Endothelial cell of umbilical vein (primary cell): ENCODE measurements at regions not wholly inside any gene's neighbourhood (a gene's known extent, or its start where the extent isn't known, plus 50 kb on each side); places are given as distances from the start of the nearest gene placed in this dataset.

ENCODE experiments used
- BruUV-seq: library from RNA; stranded (reverse); fragments of 400-500 nt; replicated peaks from 2 replicates; lab custom pipeline; 2021; lab: Mats Ljungman, UMichigan
- CTCF ChIA-PET: fragments of 300-600, 350-600 bp; sonication (Branson Sonifier 250); formaldehyde crosslinking; loops from one replicate; lab custom pipeline; 2021; ENCODE audit warnings: antibody characterized with exemption, inconsistent platforms; lab: Charles Lee
- POLR2A ChIA-PET: fragments of 300-600, 350-600 bp; sonication (Branson Sonifier 250); formaldehyde crosslinking; loops from one replicate; lab custom pipeline; 2021; ENCODE audit warnings: antibody characterized with exemption, inconsistent platforms; lab: Charles Lee
- DNase-seq: peaks from one replicate; pipeline ENCODE4 v3.0.0-alpha.2; 2011; ENCODE audit warnings: low read depth, low spot score
- FAIRE-seq: peaks from 2 replicates; lab custom pipeline; 2011; peaks lifted over from hg19 to GRCh38; lab: Jason Lieb, UNC
- H2AFZ ChIP-seq: 2 replicates; pipeline ENCODE4 v1.6.0; 2012; ENCODE audit warnings: low read depth, low read length, control low read depth, inconsistent platforms
- H3K27ac ChIP-seq: 2 replicates; pipeline ENCODE4 v1.5.1; 2011; ENCODE audit warnings: low read depth, mild to moderate bottlenecking, control low read depth, low read length, moderate library complexity; ENCODE audit not compliant: insufficient read depth
- H3K27me3 ChIP-seq, 2 experiments: 2 replicates each; pipeline versions ENCODE4 v1.6.0 to v1.6.1; 2011; ENCODE audit warnings: low read length in 2 of 2, mixed read lengths in 1 of 2; ENCODE audit not compliant: control insufficient read depth in 2 of 2, insufficient read depth in 2 of 2
- H3K36me3 ChIP-seq, 2 experiments: 2 replicates in 1 of 2; 3 replicates in 1 of 2; pipeline ENCODE4 v1.5.1; 2011; ENCODE audit warnings: low read length in 2 of 2, mild to moderate bottlenecking in 1 of 2, moderate library complexity in 1 of 2; ENCODE audit not compliant: control insufficient read depth in 2 of 2, insufficient read depth in 2 of 2; ENCODE audit errors: extremely low read depth in 1 of 2
- H3K4me1 ChIP-seq: 3 replicates; pipeline ENCODE4 v1.5.1; 2011; ENCODE audit warnings: mild to moderate bottlenecking, low read length; ENCODE audit not compliant: control insufficient read depth, insufficient read depth; ENCODE audit errors: extremely low read depth
- H3K4me2 ChIP-seq: 2 replicates; pipeline ENCODE4 v1.6.1; 2011; ENCODE audit warnings: low read length, control low read depth, mixed read lengths; ENCODE audit not compliant: insufficient read depth
- H3K4me3 ChIP-seq, 3 experiments: fragments of 200-600 bp in 1 of 3; sonication (generic), shearing (Covaris generic) in 1 of 3; replicated peaks in 1 of 3; 2 replicates each; pipeline ENCODE4 v1.5.1; 2011 to 2016; ENCODE audit warnings: control low read depth in 3 of 3, low read length in 3 of 3, mild to moderate bottlenecking in 2 of 3, inconsistent platforms in 1 of 3, low read depth in 1 of 3, moderate library complexity in 1 of 3; ENCODE audit not compliant: insufficient read depth in 1 of 3
- H3K79me2 ChIP-seq: 2 replicates; pipeline ENCODE4 v1.6.0; 2012; ENCODE audit warnings: low read length, inconsistent platforms; ENCODE audit not compliant: control insufficient read depth, insufficient read depth
- H3K9ac ChIP-seq: replicated peaks from 2 replicates; pipeline ENCODE3; 2011; ENCODE audit warnings: low read length, control low read depth; ENCODE audit not compliant: insufficient read depth; ENCODE audit errors: extremely low read depth
- H3K9me1 ChIP-seq: replicated peaks from 3 replicates; pipeline ENCODE4 v1.6.0; 2011; ENCODE audit warnings: mild to moderate bottlenecking, low read length; ENCODE audit not compliant: control insufficient read depth, insufficient read depth; ENCODE audit errors: extremely low read depth
- H3K9me3 ChIP-seq: replicated peaks from 2 replicates; pipeline ENCODE4 v1.5.1; 2012; ENCODE audit warnings: low read length, inconsistent platforms; ENCODE audit not compliant: control insufficient read depth, insufficient read depth
- H4K20me1 ChIP-seq: replicated peaks from 2 replicates; pipeline ENCODE3; 2011; ENCODE audit warnings: mild to moderate bottlenecking, low read length; ENCODE audit not compliant: control insufficient read depth, insufficient read depth; ENCODE audit errors: extremely low read depth
- CTCF ChIP-seq, 2 donors: IDR thresholded peaks; 1 replicate in 1 of 2; 2 replicates in 1 of 2; pipeline ENCODE4 v1.5.1; 2011; ENCODE audit warnings: low read length in 2 of 2, mild to moderate bottlenecking in 2 of 2, moderate library complexity in 2 of 2, control low read depth in 1 of 2, inconsistent platforms in 1 of 2, low read depth in 1 of 2; ENCODE audit not compliant: insufficient read depth in 1 of 2; ENCODE audit errors: extremely low read depth in 1 of 2
- EZH2 ChIP-seq: IDR thresholded peaks from 2 replicates; pipeline ENCODE4 v1.6.1; 2012; ENCODE audit warnings: borderline replicate concordance, low read depth, mild to moderate bottlenecking, moderate library complexity, low read length, inconsistent platforms; ENCODE audit not compliant: severe bottlenecking
- FOS ChIP-seq: IDR thresholded peaks from 2 replicates; pipeline ENCODE4 v1.6.1; 2011; ENCODE audit warnings: mild to moderate bottlenecking, low read length, moderate library complexity, borderline replicate concordance; ENCODE audit not compliant: insufficient read depth
- GATA2 ChIP-seq: IDR thresholded peaks from 2 replicates; pipeline ENCODE4 v1.7.0; 2011; ENCODE audit warnings: low read depth, mild to moderate bottlenecking, moderate library complexity, mixed read lengths, low read length; ENCODE audit not compliant: insufficient read length, insufficient read depth
- JUN ChIP-seq: IDR thresholded peaks from 2 replicates; pipeline ENCODE4 v1.6.1; 2011; ENCODE audit warnings: borderline replicate concordance, low read depth; ENCODE audit not compliant: insufficient read length, insufficient read depth
- MYC ChIP-seq: IDR thresholded peaks from one replicate; pipeline ENCODE4 v1.6.1; 2011; ENCODE audit warnings: mild to moderate bottlenecking, low read depth, low read length
- POLR2A ChIP-seq: IDR thresholded peaks from 2 replicates; pipeline ENCODE4 v1.6.1; 2012; ENCODE audit warnings: low read depth, mild to moderate bottlenecking, control low read depth, low read length
- POLR2AphosphoS5 ChIP-seq: IDR thresholded peaks from 2 replicates; pipeline ENCODE4 v1.6.1; 2012; ENCODE audit warnings: low read depth, mild to moderate bottlenecking, control low read depth, low read length, moderate library complexity; ENCODE audit not compliant: insufficient read depth
- dilution Hi-C: fragments of 300-500 bp; cut with MboI; formaldehyde crosslinking; loops from one replicate; pipeline ENCODE4 v1.15.0; 2019; ENCODE audit warnings: low sequenced_read_pairs; ENCODE audit not compliant: extremely low pct_ligation_motif_present
- intact Hi-C: fragments of 100-400 bp; cut with micrococcal nuclease; formaldehyde crosslinking; loops from one replicate; pipeline ENCODE4 v1.10.0; 2022
- TF ChIP-seq, protein P1 (sequence below): IDR thresholded peaks from 2 replicates; pipeline ENCODE4 v1.6.1; 2011; ENCODE audit not compliant: insufficient read depth, insufficient read length

GRCh38 chr13:37488726-37489125 is 109.8 kb downstream of the POSTN start:
- H3K4me3 ChIP-seq: no peak overlapping the region
- intact Hi-C loops: no loop called here
- BruUV-seq: no TSS peak
- DNase-seq (no peak), FAIRE-seq (no peak)
- no peaks in the 10 kb centered on the region for H3K4me1 ChIP-seq
- no peaks in the 10 kb centered on the region for H3K9me3 ChIP-seq
- POLR2A ChIA-PET: no interaction called here
- H3K36me3 ChIP-seq: no peaks in the 10 kb centered on the region
- H4K20me1 ChIP-seq: no peaks in the 10 kb centered on the region
- H3K4me2 ChIP-seq: no peak overlapping the region
- CTCF ChIA-PET: no interaction called here
- TF ChIP-seq GATA2 (no peak), JUN (no peak), CTCF (IDR thresholded peaks at IDR 0.05; ENCODE audit: extremely low read depth in 1 of 2, insufficient read depth in 1 of 2, low read depth in 1 of 2, low read length in 2 of 2) (no peak), EZH2 (no peak), MYC (no peak), FOS (no peak), POLR2A (no peak), POLR2AphosphoS5 (no peak)
- TF ChIP-seq, protein P1, sequence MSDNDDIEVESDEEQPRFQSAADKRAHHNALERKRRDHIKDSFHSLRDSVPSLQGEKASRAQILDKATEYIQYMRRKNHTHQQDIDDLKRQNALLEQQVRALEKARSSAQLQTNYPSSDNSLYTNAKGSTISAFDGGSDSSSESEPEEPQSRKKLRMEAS: no peak
- dilution Hi-C loops: no loop called here
- H2AFZ ChIP-seq: no peak overlapping the region
- H3K27ac ChIP-seq: no peak overlapping the region
- no peaks in the 10 kb centered on the region for H3K9me1 ChIP-seq
- no peak overlapping the region for H3K9ac ChIP-seq
- no peaks in the 10 kb centered on the region for H3K27me3 ChIP-seq
- H3K79me2 ChIP-seq: no peaks in the 10 kb centered on the region
